Suprapubic skin (tissue), 4 donors: ENCODE measurements at regions not wholly inside any gene's neighbourhood (a gene's known extent, or its start where the extent isn't known, plus 50 kb on each side); places are given as distances from the start of the nearest gene placed in this dataset.

ENCODE experiments used
- EP300 ChIP-seq: sonication (generic); formaldehyde crosslinking; IDR thresholded peaks from one replicate; pipeline ENCODE4 v1.6.1; 2017; ENCODE audit warnings: antibody characterized with exemption
- POLR2A ChIP-seq, 2 donors: fragments of 450-650 bp; IDR thresholded peaks; one replicate each; pipeline ENCODE4 v1.6.1; 2017; ENCODE audit warnings: antibody characterized with exemption in 2 of 2, mild to moderate bottlenecking in 2 of 2, moderate library complexity in 2 of 2
- POLR2AphosphoS5 ChIP-seq, 3 donors: sonication (generic); formaldehyde crosslinking; IDR thresholded peaks; one replicate each; pipeline ENCODE4 v1.6.1; 2017; ENCODE audit warnings: antibody characterized with exemption in 3 of 3
- TF ChIP-seq, protein P1 (sequence below), 2 donors: fragments of 200-600 bp in 1 of 2; fragments of 450-650 bp in 1 of 2; sonication (generic) in 1 of 2; IDR thresholded peaks; one replicate each; pipeline ENCODE4 v1.5.1; 2016 to 2019; ENCODE audit warnings: antibody characterized with exemption in 2 of 2, mild to moderate bottlenecking in 1 of 2, moderate library complexity in 1 of 2

GRCh38 chr17:77809814-77810213 lies 148.7 kb upstream of the TNRC6C start:
- TF ChIP-seq, protein P1, sequence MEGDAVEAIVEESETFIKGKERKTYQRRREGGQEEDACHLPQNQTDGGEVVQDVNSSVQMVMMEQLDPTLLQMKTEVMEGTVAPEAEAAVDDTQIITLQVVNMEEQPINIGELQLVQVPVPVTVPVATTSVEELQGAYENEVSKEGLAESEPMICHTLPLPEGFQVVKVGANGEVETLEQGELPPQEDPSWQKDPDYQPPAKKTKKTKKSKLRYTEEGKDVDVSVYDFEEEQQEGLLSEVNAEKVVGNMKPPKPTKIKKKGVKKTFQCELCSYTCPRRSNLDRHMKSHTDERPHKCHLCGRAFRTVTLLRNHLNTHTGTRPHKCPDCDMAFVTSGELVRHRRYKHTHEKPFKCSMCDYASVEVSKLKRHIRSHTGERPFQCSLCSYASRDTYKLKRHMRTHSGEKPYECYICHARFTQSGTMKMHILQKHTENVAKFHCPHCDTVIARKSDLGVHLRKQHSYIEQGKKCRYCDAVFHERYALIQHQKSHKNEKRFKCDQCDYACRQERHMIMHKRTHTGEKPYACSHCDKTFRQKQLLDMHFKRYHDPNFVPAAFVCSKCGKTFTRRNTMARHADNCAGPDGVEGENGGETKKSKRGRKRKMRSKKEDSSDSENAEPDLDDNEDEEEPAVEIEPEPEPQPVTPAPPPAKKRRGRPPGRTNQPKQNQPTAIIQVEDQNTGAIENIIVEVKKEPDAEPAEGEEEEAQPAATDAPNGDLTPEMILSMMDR (IDR thresholded peaks at IDR 0.05): no peak
- TF ChIP-seq POLR2A (IDR thresholded peaks at IDR 0.05) (no peak), POLR2AphosphoS5 (IDR thresholded peaks at IDR 0.05) (no peak), EP300 (no peak)
